HL-60 (cell line): ENCODE measurements at regions not wholly inside any gene's neighbourhood (a gene's known extent, or its start where the extent isn't known, plus 50 kb on each side); places are given as distances from the start of the nearest gene placed in this dataset.
"Not testable (repeated sequence)": the region's sequence is repeated elsewhere in the genome, so short reads cannot be mapped to it uniquely, and the experiment has no call there.

ENCODE experiments used
- CTCF ChIP-seq: IDR thresholded peaks from one replicate; pipeline ENCODE4 v1.5.1; 2011; ENCODE audit warnings: low read length, control low read depth, inconsistent platforms; ENCODE audit not compliant: insufficient read depth
- POLR2AphosphoS5 ChIP-seq: IDR thresholded peaks from 2 replicates; pipeline ENCODE4 v1.6.1; 2012; ENCODE audit warnings: low read depth
- REST ChIP-seq: IDR thresholded peaks from 2 replicates; pipeline ENCODE4 v1.6.1; 2012; ENCODE audit warnings: low read depth; ENCODE audit not compliant: insufficient replicate concordance

- not testable (repeated sequence) for TF ChIP-seq POLR2AphosphoS5, CTCF, REST
Measured at GRCh38 chr4:159939681-159940080, 836.8 kb downstream of the RAPGEF2 start.
